B cell (primary cell): ENCODE measurements at regions not wholly inside any gene's neighbourhood (a gene's known extent, or its start where the extent isn't known, plus 50 kb on each side); places are given as distances from the start of the nearest gene placed in this dataset.

Source experiments
- ATAC-seq: fragments of 200-7000 bp; cut with Tn5 transposase; one replicate; pipeline ENCODE4 v1.10.0; 2021; ENCODE audit warnings: low read depth, mild to moderate bottlenecking, moderate number of reproducible peaks, moderate library complexity
- CTCF ChIA-PET: fragments of 350-600 bp; sonication (Branson Sonifier 250); formaldehyde crosslinking; loops from one replicate; lab custom pipeline; 2021; ENCODE audit warnings: antibody characterized with exemption, inconsistent platforms; lab: Charles Lee
- POLR2A ChIA-PET: fragments of 350-600 bp; sonication (Branson Sonifier 250); formaldehyde crosslinking; loops from one replicate; lab custom pipeline; 2021; ENCODE audit warnings: antibody characterized with exemption; lab: Charles Lee
- DNase-seq: peaks from one replicate; pipeline ENCODE4 v3.0.0; 2013
- H2AFZ ChIP-seq: 2 replicates; pipeline ENCODE4 v1.6.1; 2012; ENCODE audit warnings: mild to moderate bottlenecking, low read depth, low read length; ENCODE audit not compliant: insufficient read depth, poor library complexity, severe bottlenecking
- H3K27ac ChIP-seq, 2 donors: 1 replicate in 1 of 2; 2 replicates in 1 of 2; pipeline ENCODE4 v1.5.1; 2012 to 2013; ENCODE audit warnings: low read length in 2 of 2, mild to moderate bottlenecking in 2 of 2, moderate library complexity in 1 of 2
- H3K27me3 ChIP-seq, 4 experiments: fragments of 200-600 bp in 1 of 4; sonication (generic) in 1 of 4; replicated peaks in 1 of 4; 1 replicate in 2 of 4; 2 replicates in 2 of 4; pipeline versions ENCODE4 v1.6.1 to v1.7.0; 2013 to 2016; ENCODE audit warnings: low read length in 3 of 4, mild to moderate bottlenecking in 2 of 4, mixed read lengths in 1 of 4, moderate library complexity in 1 of 4; ENCODE audit not compliant: insufficient read depth in 4 of 4, control insufficient read depth in 3 of 4; ENCODE audit errors: control extremely low read depth in 1 of 4
- H3K36me3 ChIP-seq, 2 experiments: replicated peaks in 1 of 2; 1 replicate in 1 of 2; 2 replicates in 1 of 2; pipeline versions ENCODE4 v1.6.1 to v1.7.1; 2013; ENCODE audit warnings: low read length in 1 of 2; ENCODE audit not compliant: insufficient read depth in 2 of 2, control insufficient read depth in 1 of 2; ENCODE audit errors: control extremely low read depth in 1 of 2, extremely low read depth in 1 of 2
- H3K4me1 ChIP-seq, 2 donors: fragments of 200-600 bp in 1 of 2; sonication (generic) in 1 of 2; 1 replicate in 1 of 2; 2 replicates in 1 of 2; pipeline versions ENCODE4 v1.5.1 to v1.6.1; 2013 to 2017; ENCODE audit warnings: low read length in 2 of 2; ENCODE audit not compliant: control insufficient read depth in 2 of 2, insufficient read depth in 2 of 2
- H3K4me2 ChIP-seq: replicated peaks from 2 replicates; pipeline ENCODE3; 2012; ENCODE audit warnings: mild to moderate bottlenecking, low read depth, low read length; ENCODE audit not compliant: poor library complexity, severe bottlenecking
- H3K4me3 ChIP-seq, 5 experiments: fragments of 200-600 bp in 1 of 5; sonication (generic) in 1 of 5; 1 replicate in 3 of 5; 2 replicates in 2 of 5; pipeline versions ENCODE4 v1.5.1 to v1.7.0; 2011 to 2016; ENCODE audit warnings: low read length in 4 of 5, mild to moderate bottlenecking in 4 of 5, low read depth in 2 of 5, control low read depth in 1 of 5, moderate library complexity in 1 of 5; ENCODE audit not compliant: insufficient read depth in 1 of 5; ENCODE audit errors: control extremely low read depth in 1 of 5, extremely low read depth in 1 of 5
- H3K79me2 ChIP-seq: fragments of 200-600 bp; sonication (generic); one replicate; pipeline ENCODE4 v1.6.0; 2016; ENCODE audit warnings: low read length; ENCODE audit not compliant: control insufficient read depth, insufficient read depth
- H3K9ac ChIP-seq: fragments of 200-600 bp; sonication (generic); 2 replicates; pipeline ENCODE4 v1.6.1; 2017; ENCODE audit warnings: mild to moderate bottlenecking, low read length, moderate library complexity
- H3K9me3 ChIP-seq, 3 donors: one replicate each; pipeline versions ENCODE4 v1.6.1 to v1.7.1; 2013; ENCODE audit warnings: low read length in 2 of 3; ENCODE audit not compliant: control insufficient read depth in 2 of 3, insufficient read depth in 1 of 3; ENCODE audit errors: control extremely low read depth in 1 of 3
- H4K20me1 ChIP-seq: 2 replicates; pipeline ENCODE4 v1.6.0; 2012; ENCODE audit warnings: mild to moderate bottlenecking, low read length; ENCODE audit not compliant: insufficient read depth, control insufficient read depth, poor library complexity, severe bottlenecking
- H3K27ac Mint-ChIP-seq: one replicate; pipeline ENCODE4 v1.8.0; 2021; ENCODE audit warnings: mixed read lengths
- H3K27me3 Mint-ChIP-seq: one replicate; pipeline ENCODE4 v1.8.0; 2021; ENCODE audit warnings: mixed read lengths
- H3K4me1 Mint-ChIP-seq: one replicate; pipeline ENCODE4 v1.8.0; 2021; ENCODE audit warnings: mixed read lengths
- H3K4me3 Mint-ChIP-seq: one replicate; pipeline ENCODE4 v1.8.0; 2021; ENCODE audit warnings: mixed read lengths
- H3K9me3 Mint-ChIP-seq: one replicate; pipeline ENCODE4 v1.8.0; 2022; ENCODE audit warnings: mixed read lengths; ENCODE audit not compliant: insufficient read depth
- EZH2 ChIP-seq: IDR thresholded peaks from 2 replicates; pipeline ENCODE4 v1.6.1; 2012; ENCODE audit warnings: borderline replicate concordance, low read depth, mild to moderate bottlenecking, moderate library complexity, low read length; ENCODE audit not compliant: insufficient read depth, poor library complexity, severe bottlenecking
- WGBS: methylation state at CpG from one replicate; pipeline ENCODE4 v1.1.5; 2013; ENCODE audit warnings: missing lambda C conversion rate; ENCODE audit not compliant: insufficient coverage; 5-methylcytosine and 5-hydroxymethylcytosine counted together
- intact Hi-C: fragments of 100-400 bp; cut with micrococcal nuclease; formaldehyde crosslinking; loops from one replicate; pipeline ENCODE4 v1.10.0; 2022
- TF ChIP-seq, protein P1 (sequence below): fragments of 200-600 bp; IDR thresholded peaks from one replicate; pipeline ENCODE4 v1.8.0; 2022; ENCODE audit warnings: antibody characterized with exemption, mild to moderate bottlenecking

DNA sequence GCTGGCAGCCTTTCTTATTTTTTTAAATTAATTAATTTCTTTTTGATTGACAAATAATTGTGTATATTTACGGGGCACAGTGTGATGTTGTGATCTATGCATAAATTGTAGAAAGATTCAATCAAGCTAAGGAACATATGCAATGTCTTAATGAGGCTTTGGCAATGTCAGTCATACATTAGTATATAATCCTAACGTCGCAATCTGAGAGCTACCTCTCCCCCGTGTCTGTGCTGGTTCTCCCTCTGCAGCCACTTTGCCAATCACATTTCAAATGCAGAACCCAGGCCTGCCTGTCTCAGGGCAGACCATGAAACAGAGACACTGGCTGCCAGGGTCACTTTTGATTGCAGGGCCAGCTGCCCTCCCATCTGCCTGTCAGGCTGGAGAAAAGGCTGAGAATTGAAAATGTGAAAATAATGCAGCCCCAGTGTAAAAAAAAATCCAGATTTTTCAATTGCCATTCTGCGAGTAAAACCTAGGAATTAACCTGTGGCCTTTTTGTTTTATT is 56.3 kb downstream of the SLC24A2 start:
- H3K9me3 ChIP-seq, result no peaks in the 10 kb centered on the region
- H2AFZ ChIP-seq, result no peak overlapping the region
- no peak overlapping the region for H3K9ac ChIP-seq
- no peak overlapping the region for H3K4me3 Mint-ChIP-seq
- intact Hi-C loops, result no loop called here
- no peaks in the 10 kb centered on the region for H3K36me3 ChIP-seq
- H3K27me3 Mint-ChIP-seq, result peaks cover 3% of the 10 kb centered on the region
- ATAC-seq, result no peak
- no peak for DNase-seq
- no peaks in the 10 kb centered on the region for H3K4me1 Mint-ChIP-seq
- no peaks in the 10 kb centered on the region for H4K20me1 ChIP-seq
- no peaks in the 10 kb centered on the region for H3K27me3 ChIP-seq
- no peaks in the 10 kb centered on the region for H3K9me3 Mint-ChIP-seq
- 82% methylated on average over 3 of the region's 5 CpGs for WGBS
- H3K4me1 ChIP-seq, result no peaks in the 10 kb centered on the region
- H3K27ac Mint-ChIP-seq, result no peak overlapping the region
- H3K4me3 ChIP-seq, result no peak overlapping the region
- CTCF ChIA-PET, result no interaction called here
- TF ChIP-seq, protein P1, sequence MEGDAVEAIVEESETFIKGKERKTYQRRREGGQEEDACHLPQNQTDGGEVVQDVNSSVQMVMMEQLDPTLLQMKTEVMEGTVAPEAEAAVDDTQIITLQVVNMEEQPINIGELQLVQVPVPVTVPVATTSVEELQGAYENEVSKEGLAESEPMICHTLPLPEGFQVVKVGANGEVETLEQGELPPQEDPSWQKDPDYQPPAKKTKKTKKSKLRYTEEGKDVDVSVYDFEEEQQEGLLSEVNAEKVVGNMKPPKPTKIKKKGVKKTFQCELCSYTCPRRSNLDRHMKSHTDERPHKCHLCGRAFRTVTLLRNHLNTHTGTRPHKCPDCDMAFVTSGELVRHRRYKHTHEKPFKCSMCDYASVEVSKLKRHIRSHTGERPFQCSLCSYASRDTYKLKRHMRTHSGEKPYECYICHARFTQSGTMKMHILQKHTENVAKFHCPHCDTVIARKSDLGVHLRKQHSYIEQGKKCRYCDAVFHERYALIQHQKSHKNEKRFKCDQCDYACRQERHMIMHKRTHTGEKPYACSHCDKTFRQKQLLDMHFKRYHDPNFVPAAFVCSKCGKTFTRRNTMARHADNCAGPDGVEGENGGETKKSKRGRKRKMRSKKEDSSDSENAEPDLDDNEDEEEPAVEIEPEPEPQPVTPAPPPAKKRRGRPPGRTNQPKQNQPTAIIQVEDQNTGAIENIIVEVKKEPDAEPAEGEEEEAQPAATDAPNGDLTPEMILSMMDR, result no peak
- TF ChIP-seq EZH2, result no peak
- H3K27ac ChIP-seq, result no peak overlapping the region
- no peak overlapping the region for H3K4me2 ChIP-seq
- no peaks in the 10 kb centered on the region for H3K79me2 ChIP-seq
- POLR2A ChIA-PET, result no interaction called here

DNA sequence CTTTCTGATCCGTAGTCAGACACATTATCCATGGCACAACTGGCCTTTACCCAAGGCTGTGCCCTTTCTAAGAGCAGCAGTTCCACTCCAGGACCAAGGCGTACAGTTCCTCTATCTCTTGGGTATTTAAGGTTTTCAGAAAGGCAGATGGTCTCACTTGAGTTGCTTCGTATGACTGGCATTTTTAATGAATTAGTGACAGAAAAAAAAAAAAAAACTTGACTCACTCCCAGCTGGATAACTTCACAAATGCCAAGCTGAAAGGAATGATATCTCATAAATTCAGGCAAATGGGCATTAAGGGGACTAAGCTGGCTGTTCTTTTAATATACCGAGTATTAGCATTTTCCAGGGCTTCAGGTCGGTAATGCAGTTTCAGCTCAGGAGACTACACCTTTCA is 60.7 kb downstream of the SLC24A2 start:
- Mint-ChIP-seq H3K27me3 (no peaks in the 10 kb centered on the region), H3K9me3 (no peaks in the 10 kb centered on the region), H3K4me1 (no peaks in the 10 kb centered on the region), H3K27ac (no peak overlapping the region), H3K4me3 (no peak overlapping the region)
- H3K27me3 ChIP-seq, result no peaks in the 10 kb centered on the region
- TF ChIP-seq, protein P1, result no peak
- TF ChIP-seq EZH2, result no peak
- no peaks in the 10 kb centered on the region for H3K36me3 ChIP-seq
- no peaks in the 10 kb centered on the region for H3K79me2 ChIP-seq
- H4K20me1 ChIP-seq, result no peaks in the 10 kb centered on the region
- H3K9ac ChIP-seq, result no peak overlapping the region
- H3K4me2 ChIP-seq, result no peak overlapping the region
- CTCF ChIA-PET, result no interaction called here
- H3K4me1 ChIP-seq, result no peaks in the 10 kb centered on the region
- no peak for ATAC-seq
- POLR2A ChIA-PET, result no interaction called here
- no CpG with 5 or more reads among the region's 5 CpGs for WGBS
- DNase-seq, result no peak
- no peak overlapping the region for H3K27ac ChIP-seq
- no peak overlapping the region for H2AFZ ChIP-seq
- no peaks in the 10 kb centered on the region for H3K9me3 ChIP-seq
- intact Hi-C loops, result no loop called here
- no peak overlapping the region for H3K4me3 ChIP-seq
